Adrenal gland (tissue), 9 donors: ENCODE measurements at regions not wholly inside any gene's neighbourhood (a gene's known extent, or its start where the extent isn't known, plus 50 kb on each side); places are given as distances from the start of the nearest gene placed in this dataset.

Experiments used
- DNase-seq, 7 donors: peaks; one replicate each; pipeline ENCODE4 v3.0.0-alpha.2; 2019 to 2020
- H3K27ac ChIP-seq, 5 donors: fragments of 200-600 bp; sonication (generic) in 4 of 5; 1 replicate in 3 of 5; 2 replicates in 2 of 5; pipeline versions ENCODE4 v1.5.1 to v1.8.0; 2016 to 2020; ENCODE audit warnings: mild to moderate bottlenecking in 1 of 5
- H3K27me3 ChIP-seq: fragments of 200-600 bp; 2 replicates; pipeline ENCODE4 v1.8.0; 2021
- H3K36me3 ChIP-seq, 2 donors: fragments of 200-600 bp; replicated peaks in 1 of 2; 1 replicate in 1 of 2; 2 replicates in 1 of 2; pipeline versions ENCODE4 v1.5.1 to v1.8.0; 2018 to 2022
- H3K4me1 ChIP-seq, 2 donors: fragments of 200-600 bp; replicated peaks in 1 of 2; 1 replicate in 1 of 2; 2 replicates in 1 of 2; pipeline versions ENCODE4 v1.5.1 to v1.8.0; 2018 to 2021
- H3K4me3 ChIP-seq, 4 donors: fragments of 200-600 bp; sonication (generic) in 3 of 4; one replicate each; pipeline ENCODE4 v1.5.1; 2016 to 2018
- H3K9me3 ChIP-seq, 3 donors: fragments of 200-600 bp; sonication (generic) in 1 of 3; replicated peaks in 1 of 3; 1 replicate in 2 of 3; 2 replicates in 1 of 3; pipeline versions ENCODE4 v1.5.1 to v1.8.0; 2016 to 2021
- POLR2A ChIP-seq, 2 donors: fragments of 450-650 bp; IDR thresholded peaks; one replicate each; pipeline ENCODE4 v1.6.1; 2017; ENCODE audit warnings: antibody characterized with exemption in 2 of 2, mild to moderate bottlenecking in 2 of 2, moderate library complexity in 1 of 2
- WGBS, 4 donors: extraction: QIAGEN DNeasy Blood & Tissue Kit in 2 of 4; methylation state at CpG; one replicate each; pipeline versions ENCODE4 v1.1.5 to v1.1.7; 2013 to 2017; 5-methylcytosine and 5-hydroxymethylcytosine counted together
- intact Hi-C, 2 donors: fragments of 100-400 bp; cut with DNase I; formaldehyde crosslinking; loops; one replicate each; pipeline versions ENCODE4 v1.14.1 to v1.15.0; 2022 to 2023
- TF ChIP-seq, protein P1 (sequence below), 6 experiments: fragments of 450-650 bp in 4 of 6; fragments of 200-600 bp in 2 of 6; sonication (generic) in 1 of 6; IDR thresholded peaks; 1 replicate in 5 of 6; 2 replicates in 1 of 6; pipeline versions ENCODE4 v1.5.1 to v1.8.0; 2016 to 2021; ENCODE audit warnings: antibody characterized with exemption in 6 of 6, mild to moderate bottlenecking in 2 of 6, moderate library complexity in 1 of 6
- donor health status: healthy with polysubstance abuse.
- donor health status: Bipolar disorder and iron deficiency.
- donor health status: DM: yes; HTN: yes; CAD: no.
- donor health status: DM: no; HTN: no; CAD: no.
- donor health status: DM: no; HTN: no; CAD: no.

DNA sequence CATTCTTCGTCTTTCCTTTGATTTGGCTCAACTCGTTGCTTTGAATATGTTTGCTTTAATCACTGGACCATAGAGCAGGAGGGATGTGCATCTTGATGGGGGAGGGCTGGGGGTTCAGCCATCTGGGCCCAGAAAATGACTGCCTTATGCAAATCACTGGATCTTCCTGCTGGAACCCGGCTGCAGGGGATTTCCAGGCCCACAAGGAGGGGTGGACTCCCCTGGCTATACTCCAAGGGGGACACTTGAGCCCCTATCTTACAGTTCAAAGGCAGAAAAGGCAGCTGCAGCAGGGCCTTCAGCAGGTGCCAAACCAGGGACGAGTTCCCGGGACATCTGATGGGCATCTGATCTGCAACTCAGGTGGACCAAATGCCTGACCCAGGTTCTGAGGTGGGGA is 122.5 kb downstream of the DICER1 start:
- no peak overlapping the region for H3K27ac ChIP-seq
- no peaks in the 10 kb centered on the region for H3K36me3 ChIP-seq
- H3K4me3 ChIP-seq, result no peak overlapping the region
- WGBS, 4 donors, result 50 to 80% (median 69%) methylated on average over 2 to 5 of the region's 5 CpGs
- H3K4me1 ChIP-seq, result no peaks in the 10 kb centered on the region
- intact Hi-C loops, result no loop called here
- no peaks in the 10 kb centered on the region for H3K9me3 ChIP-seq
- peak in 1 of 7 donors; percentile 35 for DNase-seq
- H3K27me3 ChIP-seq, result no peaks in the 10 kb centered on the region
- no peak for TF ChIP-seq POLR2A (IDR thresholded peaks at IDR 0.05)
- TF ChIP-seq, protein P1, sequence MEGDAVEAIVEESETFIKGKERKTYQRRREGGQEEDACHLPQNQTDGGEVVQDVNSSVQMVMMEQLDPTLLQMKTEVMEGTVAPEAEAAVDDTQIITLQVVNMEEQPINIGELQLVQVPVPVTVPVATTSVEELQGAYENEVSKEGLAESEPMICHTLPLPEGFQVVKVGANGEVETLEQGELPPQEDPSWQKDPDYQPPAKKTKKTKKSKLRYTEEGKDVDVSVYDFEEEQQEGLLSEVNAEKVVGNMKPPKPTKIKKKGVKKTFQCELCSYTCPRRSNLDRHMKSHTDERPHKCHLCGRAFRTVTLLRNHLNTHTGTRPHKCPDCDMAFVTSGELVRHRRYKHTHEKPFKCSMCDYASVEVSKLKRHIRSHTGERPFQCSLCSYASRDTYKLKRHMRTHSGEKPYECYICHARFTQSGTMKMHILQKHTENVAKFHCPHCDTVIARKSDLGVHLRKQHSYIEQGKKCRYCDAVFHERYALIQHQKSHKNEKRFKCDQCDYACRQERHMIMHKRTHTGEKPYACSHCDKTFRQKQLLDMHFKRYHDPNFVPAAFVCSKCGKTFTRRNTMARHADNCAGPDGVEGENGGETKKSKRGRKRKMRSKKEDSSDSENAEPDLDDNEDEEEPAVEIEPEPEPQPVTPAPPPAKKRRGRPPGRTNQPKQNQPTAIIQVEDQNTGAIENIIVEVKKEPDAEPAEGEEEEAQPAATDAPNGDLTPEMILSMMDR (IDR thresholded peaks at IDR 0.05), result no peak

DNA sequence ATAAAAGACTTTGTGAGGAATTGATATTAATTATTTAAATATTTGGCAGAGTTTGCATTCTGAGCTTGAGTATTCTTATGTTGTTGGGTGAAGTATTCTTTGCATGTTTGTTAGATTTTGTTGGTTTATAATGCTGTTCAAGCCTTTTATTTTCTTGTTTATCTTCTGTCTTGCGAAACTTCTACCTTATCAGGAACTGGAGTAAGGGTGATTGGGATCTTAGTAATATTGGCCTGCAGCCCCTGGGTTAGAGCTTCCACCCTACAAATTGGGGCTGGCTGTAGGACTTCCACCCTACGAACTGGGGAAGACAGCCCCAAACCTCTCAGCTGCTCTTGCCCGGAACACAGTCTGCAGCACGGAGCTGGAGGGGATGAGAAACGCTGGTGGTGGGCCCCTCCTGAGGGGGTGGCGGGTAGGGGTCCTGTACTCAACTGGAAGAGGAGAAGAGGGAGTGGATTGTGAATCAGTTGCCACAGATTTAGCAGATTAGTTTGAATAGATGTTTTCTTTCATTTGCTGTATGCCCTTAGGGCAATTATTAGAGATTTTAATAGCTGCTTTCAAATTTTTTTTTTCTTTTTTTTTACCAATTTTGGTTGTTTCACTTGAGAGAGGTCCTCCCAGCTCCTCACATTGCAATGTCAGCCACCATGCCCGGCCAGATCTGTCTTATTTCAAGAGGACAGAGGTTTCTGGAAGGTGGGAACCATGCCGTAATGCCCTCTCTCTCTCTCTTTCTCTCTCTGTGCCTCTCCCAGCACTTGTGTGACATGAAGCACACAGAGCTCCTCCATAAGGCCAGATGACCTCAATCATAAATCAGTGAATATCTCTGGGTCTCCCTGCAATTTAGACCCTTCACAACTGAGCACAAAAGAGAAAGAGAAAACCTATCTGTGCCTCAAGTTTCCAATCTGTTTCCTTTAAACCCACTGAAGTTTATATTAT is 123.4 kb downstream of the DICER1 start:
- no peaks in the 10 kb centered on the region for H3K4me1 ChIP-seq
- H3K9me3 ChIP-seq, result no peaks in the 10 kb centered on the region
- no peak overlapping the region for H3K4me3 ChIP-seq
- H3K27ac ChIP-seq, result no peak overlapping the region
- H3K27me3 ChIP-seq, result no peaks in the 10 kb centered on the region
- no peaks in the 10 kb centered on the region for H3K36me3 ChIP-seq
- WGBS, 4 donors, result 67 to 80% (median 72%) methylated on average over 8 of the region's 8 CpGs
- intact Hi-C loops, result no loop called here
- peak in 1 of 7 donors; percentile 20 for DNase-seq
- TF ChIP-seq, protein P1 (IDR thresholded peaks at IDR 0.05), result no peak
- TF ChIP-seq POLR2A (IDR thresholded peaks at IDR 0.05), result no peak

DNA sequence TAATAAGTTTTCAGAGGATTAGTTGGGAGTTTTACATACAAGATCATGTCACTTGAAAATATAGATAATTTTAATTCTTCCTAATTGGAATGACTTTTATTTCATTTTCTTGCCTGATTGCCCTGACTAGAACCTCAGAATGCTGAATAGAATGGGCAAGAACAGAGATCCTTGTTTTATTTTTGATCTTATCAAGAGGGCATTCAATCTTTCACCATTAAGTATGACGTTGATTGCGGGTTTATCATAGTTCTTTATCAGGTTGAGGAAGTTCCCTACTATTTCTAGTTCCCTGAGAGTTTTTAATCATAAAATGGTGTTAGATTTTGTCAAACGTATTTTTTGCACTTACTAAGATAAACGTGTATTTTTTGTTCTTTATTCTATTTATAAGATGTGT is 124.3 kb downstream of the DICER1 start:
- TF ChIP-seq, protein P1 (IDR thresholded peaks at IDR 0.05), result no peak
- no peak for TF ChIP-seq POLR2A (IDR thresholded peaks at IDR 0.05)
- WGBS, 4 donors, result 49 to 65% (median 59%) methylated on average over 4 of the region's 4 CpGs
- H3K36me3 ChIP-seq, result no peaks in the 10 kb centered on the region
- no peaks in the 10 kb centered on the region for H3K27me3 ChIP-seq
- no peak overlapping the region for H3K27ac ChIP-seq
- DNase-seq, result no peak
- no peak overlapping the region for H3K4me3 ChIP-seq
- intact Hi-C loops, result no loop called here
- H3K4me1 ChIP-seq, result no peaks in the 10 kb centered on the region
- H3K9me3 ChIP-seq, result no peaks in the 10 kb centered on the region

DNA sequence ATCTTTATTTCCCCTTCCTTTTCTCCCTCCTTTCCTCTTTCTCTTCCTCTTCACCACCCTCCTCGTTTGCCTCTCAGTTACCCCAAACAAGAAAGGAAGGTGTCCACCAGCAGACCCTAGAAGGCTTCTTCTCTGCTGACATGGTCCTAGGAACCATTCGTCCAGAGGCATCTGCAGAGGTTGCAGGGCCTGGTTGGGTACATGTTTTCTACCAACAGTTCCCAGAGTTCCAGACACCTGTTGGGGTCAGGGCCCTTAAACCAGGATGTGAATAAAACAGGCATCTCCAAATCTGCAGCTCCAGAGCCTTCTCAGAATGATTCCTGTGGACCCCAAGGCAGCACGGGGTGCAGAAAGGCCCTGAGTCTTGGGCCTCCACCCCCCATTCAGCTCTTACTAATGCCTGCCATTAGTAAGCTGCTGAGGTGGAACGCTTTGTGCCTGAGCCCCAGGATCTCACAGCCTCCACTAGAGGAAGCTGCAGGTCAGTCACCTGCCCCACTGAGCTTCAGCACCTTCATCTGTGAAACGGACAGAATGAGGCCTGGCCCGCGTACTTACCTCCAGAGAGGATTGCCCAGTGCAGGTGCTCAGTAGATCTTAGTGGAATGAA is 130.4 kb downstream of the DICER1 start:
- no peak overlapping the region for H3K4me3 ChIP-seq
- intact Hi-C loops, result no loop called here
- H3K4me1 ChIP-seq, result no peaks in the 10 kb centered on the region
- TF ChIP-seq, protein P1 (IDR thresholded peaks at IDR 0.05), result no peak
- no peak for TF ChIP-seq POLR2A (IDR thresholded peaks at IDR 0.05)
- no peaks in the 10 kb centered on the region for H3K36me3 ChIP-seq
- no peak for DNase-seq
- no peaks in the 10 kb centered on the region for H3K27me3 ChIP-seq
- 70 to 85% (median 81%) methylated on average over 5 to 7 of the region's 7 CpGs for WGBS, 4 donors
- H3K27ac ChIP-seq, result no peak overlapping the region
- no peaks in the 10 kb centered on the region for H3K9me3 ChIP-seq
